Esophagus squamous epithelium (tissue), 4 donors: ENCODE measurements at regions not wholly inside any gene's neighbourhood (a gene's known extent, or its start where the extent isn't known, plus 50 kb on each side); places are given as distances from the start of the nearest gene placed in this dataset.

Source experiments
- CTCF ChIP-seq, 6 experiments: fragments of 450-650 bp in 4 of 6; fragments of 200-600 bp in 2 of 6; sonication (generic) in 2 of 6; IDR thresholded peaks; one replicate each; pipeline ENCODE4 v1.5.1; 2016 to 2019; ENCODE audit warnings: antibody characterized with exemption in 6 of 6, mild to moderate bottlenecking in 4 of 6, moderate library complexity in 4 of 6
- POLR2A ChIP-seq, 4 donors: fragments of 450-650 bp; IDR thresholded peaks; one replicate each; pipeline ENCODE4 v1.6.1; 2017; ENCODE audit warnings: antibody characterized with exemption in 4 of 4, mild to moderate bottlenecking in 4 of 4, moderate library complexity in 3 of 4

DNA sequence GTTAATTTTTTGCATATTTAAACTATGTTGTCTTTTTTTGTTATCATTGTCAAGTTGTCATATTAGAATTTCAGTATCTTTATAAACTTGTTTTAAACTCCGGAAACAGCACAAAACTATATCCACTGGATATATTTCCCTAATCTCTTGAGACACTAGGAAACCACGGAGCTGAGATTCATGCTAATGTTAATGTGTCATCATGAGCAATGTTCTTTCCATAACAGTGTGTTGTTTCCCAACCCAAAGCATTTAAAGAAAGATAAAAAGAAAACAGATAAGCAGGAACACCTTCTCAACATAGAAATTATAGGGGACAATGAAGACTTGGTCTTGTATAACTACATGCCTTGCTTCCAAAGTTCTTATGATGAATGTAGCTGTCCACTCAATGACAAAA lies 626.2 kb upstream of the TMPRSS15 start:
- no peak for TF ChIP-seq CTCF (IDR thresholded peaks at IDR 0.05)
- no peak for TF ChIP-seq POLR2A (IDR thresholded peaks at IDR 0.05)
